Panc1 (cell line): ENCODE measurements at regions not wholly inside any gene's neighbourhood (a gene's known extent, or its start where the extent isn't known, plus 50 kb on each side); places are given as distances from the start of the nearest gene placed in this dataset.

Experiments used
- CTCF ChIP-seq: fragments of 450-650 bp; IDR thresholded peaks from 2 replicates; pipeline ENCODE4 v1.5.1; 2017; ENCODE audit warnings: mild to moderate bottlenecking
- POLR2AphosphoS5 ChIP-seq: IDR thresholded peaks from 2 replicates; pipeline ENCODE4 v1.6.1; 2012; ENCODE audit warnings: mild to moderate bottlenecking, low read depth, low read length, moderate library complexity
- TCF7L2 ChIP-seq: IDR thresholded peaks from 2 replicates; pipeline ENCODE4 v1.6.1; 2011; ENCODE audit warnings: mild to moderate bottlenecking, low read depth, low read length, inconsistent platforms

- TF ChIP-seq POLR2AphosphoS5 (no peak), CTCF (no peak), TCF7L2 (no peak)
These were observed 89.7 kb downstream of the C11orf91 start for GRCh38 chr11:33610903-33611302.
